AG04449 (cell line): ENCODE measurements at regions not wholly inside any gene's neighbourhood (a gene's known extent, or its start where the extent isn't known, plus 50 kb on each side); places are given as distances from the start of the nearest gene placed in this dataset.

Experiments
- CTCF ChIA-PET: fragments of 350-600 bp; formaldehyde crosslinking; extraction: SDS; loops from one replicate; lab custom pipeline; 2021; ENCODE audit warnings: antibody characterized with exemption; lab: Yijun Ruan, JAX
- POLR2A ChIA-PET: fragments of 400-600, 350-600 bp; formaldehyde crosslinking; extraction: SDS; loops from one replicate; lab custom pipeline; 2020; ENCODE audit warnings: antibody characterized with exemption, inconsistent platforms; lab: Yijun Ruan, JAX
- DNase-seq: peaks from one replicate; pipeline ENCODE4 v3.0.0-alpha.2; 2010; ENCODE audit warnings: low read depth, low spot score
- H3K4me3 ChIP-seq: 2 replicates; pipeline ENCODE4 v1.5.1; 2011; ENCODE audit warnings: low read depth, mild to moderate bottlenecking, control low read depth, low read length
- CTCF ChIP-seq: IDR thresholded peaks from one replicate; pipeline ENCODE4 v1.5.1; 2011; ENCODE audit warnings: mild to moderate bottlenecking, moderate library complexity, low read length, control low read depth, inconsistent platforms; ENCODE audit not compliant: insufficient read depth; ENCODE audit errors: missing control alignments

DNA sequence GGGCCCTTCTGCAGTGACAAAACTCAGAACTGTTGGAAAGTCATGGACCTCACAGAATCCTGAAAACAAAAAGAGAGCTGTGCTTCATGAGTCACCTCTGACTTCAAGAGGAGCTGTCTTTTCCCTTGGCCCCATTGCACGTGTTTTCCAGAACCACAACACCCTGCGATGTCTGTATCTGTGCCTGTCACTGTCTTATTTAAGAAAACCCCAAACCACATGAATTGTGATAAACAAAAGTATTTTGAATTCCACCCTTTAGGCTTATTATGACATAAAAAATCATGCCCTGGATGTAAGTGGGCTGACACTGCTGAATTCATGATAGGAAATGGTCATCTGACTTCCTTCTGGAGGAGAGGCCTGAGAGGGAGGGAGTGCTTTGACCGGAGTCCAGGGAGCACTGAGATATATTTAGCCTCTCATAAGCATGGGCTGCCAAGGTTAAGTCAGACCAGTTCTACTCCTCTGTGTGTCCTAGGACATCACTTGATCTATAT is 96.4 kb upstream of the DUSP22 start:
- DNase-seq: no peak
- H3K4me3 ChIP-seq: no peak overlapping the region
- TF ChIP-seq CTCF: no peak
- POLR2A ChIA-PET: no interaction called here
- CTCF ChIA-PET: no interaction called here

- POLR2A ChIA-PET: no interaction called here
These were observed 95.7 kb upstream of the DUSP22 start for GRCh38 chr6:196543-196942.

GRCh38 chr6:203661-204060 is 88.6 kb upstream of the DUSP22 start:
- no peak overlapping the region for H3K4me3 ChIP-seq
- TF ChIP-seq CTCF: no peak
- ChIA-PET POLR2A (no interaction called here), CTCF (no interaction called here)
- DNase-seq: no peak

More at GRCh38 chr6:196543-196942, 95.7 kb upstream of the DUSP22 start:
- CTCF ChIA-PET: no interaction called here
- DNase-seq: no peak
- no peak for TF ChIP-seq CTCF
- no peak overlapping the region for H3K4me3 ChIP-seq

DNA sequence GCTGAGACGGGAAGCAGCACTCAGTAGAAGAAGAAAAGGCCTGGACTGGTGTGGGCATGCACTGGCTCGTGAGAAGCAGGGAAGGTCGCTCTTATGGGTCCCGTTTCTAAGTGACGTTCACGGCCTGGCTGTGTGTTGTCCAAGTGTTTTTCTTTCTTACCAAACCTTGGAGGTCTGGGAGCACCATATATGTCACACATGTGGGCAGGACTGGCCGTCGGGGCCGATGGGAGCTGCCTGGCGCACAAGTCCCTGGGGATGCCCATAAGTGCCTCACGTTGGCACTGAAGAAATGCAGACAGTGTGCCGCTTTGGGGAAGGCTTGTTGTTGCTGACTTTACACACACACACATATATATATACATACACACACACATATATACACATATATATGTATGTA is 86.0 kb upstream of the DUSP22 start:
- TF ChIP-seq CTCF: no peak
- POLR2A ChIA-PET: no interaction called here
- no peak overlapping the region for H3K4me3 ChIP-seq
- CTCF ChIA-PET: no interaction called here
- DNase-seq: no peak

DNA sequence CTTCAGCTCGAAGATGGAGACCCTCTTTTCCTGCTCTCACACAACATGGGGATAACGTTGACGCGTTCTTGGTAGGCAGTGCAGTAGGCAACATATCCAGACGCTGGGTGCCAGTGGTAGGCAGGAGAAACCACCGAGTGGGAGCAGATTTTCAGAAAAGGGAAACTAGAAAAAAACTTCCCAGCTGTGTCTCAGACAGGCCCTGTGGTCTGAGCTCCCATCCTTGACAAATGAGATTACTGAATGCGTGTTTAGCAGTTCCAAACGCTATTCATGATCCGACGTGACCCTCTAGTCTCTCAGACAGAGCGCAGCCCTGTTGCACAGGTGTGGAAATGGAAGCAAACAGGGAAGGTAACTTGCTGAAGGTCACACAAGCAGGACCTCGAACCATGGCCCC is 83.9 kb upstream of the DUSP22 start:
- CTCF ChIA-PET: no interaction called here
- POLR2A ChIA-PET: no interaction called here
- DNase-seq: no peak
- no peak for TF ChIP-seq CTCF
- no peak overlapping the region for H3K4me3 ChIP-seq

GRCh38 chr6:208938-209337 is 83.3 kb upstream of the DUSP22 start:
- no peak for TF ChIP-seq CTCF
- H3K4me3 ChIP-seq: no peak overlapping the region
- ChIA-PET POLR2A (no interaction called here), CTCF (no interaction called here)
- no peak for DNase-seq
